Right ventricle myocardium inferior (tissue), 1 donor: ENCODE measurements at regions not wholly inside any gene's neighbourhood (a gene's known extent, or its start where the extent isn't known, plus 50 kb on each side); places are given as distances from the start of the nearest gene placed in this dataset.

ENCODE experiments used
- ATAC-seq: fragments of 200-7000 bp; cut with Tn5 transposase; one replicate; pipeline ENCODE4 v1.9.1; 2020; ENCODE audit warnings: mild to moderate bottlenecking, moderate library complexity
- DNase-seq: peaks from one replicate; pipeline ENCODE4 v3.0.0; 2021; ENCODE audit errors: missing footprints
- intact Hi-C: fragments of 100-400 bp; cut with DNase I; formaldehyde crosslinking; loops from one replicate; pipeline ENCODE4 v1.11.0; 2022
- donor health status: DM: no; HTN: yes; CAD: no; lungs with severe emphysema.

DNA sequence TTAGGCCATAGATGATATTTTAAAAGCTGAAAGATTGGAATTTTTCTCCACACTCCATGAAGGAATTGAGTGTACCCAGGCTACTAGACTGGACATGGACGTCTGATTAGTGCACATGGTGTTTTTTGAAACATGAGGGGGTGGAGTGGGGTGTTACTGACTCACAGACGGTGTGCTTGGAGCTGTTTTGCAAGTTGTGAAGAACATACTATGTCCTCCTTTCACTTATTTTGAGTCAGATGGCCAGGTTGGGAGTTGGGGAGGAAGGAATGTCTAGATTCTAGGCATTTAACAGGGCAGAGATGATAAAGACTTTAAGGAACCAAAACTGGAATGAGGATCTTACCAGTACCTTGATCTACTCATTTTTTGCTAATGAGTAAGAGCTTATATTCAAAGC, 158.1 kb upstream of the MTNR1B start:
- ATAC-seq (no peak), DNase-seq (no peak)
- intact Hi-C loops, result no loop called here

DNA sequence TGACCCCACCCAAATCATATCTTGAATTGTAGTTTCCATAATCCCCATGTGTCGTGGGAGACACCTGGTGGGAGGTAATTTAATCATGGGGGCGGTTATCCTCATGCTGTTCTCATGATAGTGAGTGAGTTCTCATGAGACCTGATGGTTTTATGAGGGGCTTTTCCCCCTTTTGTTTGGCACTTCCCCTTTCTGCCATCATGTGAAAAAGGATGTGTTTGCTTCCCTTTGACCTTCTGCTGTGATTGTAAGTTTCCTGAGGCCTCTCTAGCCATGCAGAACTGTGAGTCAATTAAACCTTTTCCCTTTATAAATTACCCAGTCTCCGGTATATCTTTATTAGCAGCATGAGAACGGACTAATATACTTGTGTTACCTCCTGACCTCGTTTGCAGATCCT, 156.6 kb upstream of the MTNR1B start:
- intact Hi-C loops, result no loop called here
- DNase-seq (no peak), ATAC-seq (no peak)

GRCh38 chr11:92819830-92820229, 149.6 kb upstream of the MTNR1B start:
- DNase-seq (no peak), ATAC-seq (no peak)
- intact Hi-C loops, result no loop called here

DNA sequence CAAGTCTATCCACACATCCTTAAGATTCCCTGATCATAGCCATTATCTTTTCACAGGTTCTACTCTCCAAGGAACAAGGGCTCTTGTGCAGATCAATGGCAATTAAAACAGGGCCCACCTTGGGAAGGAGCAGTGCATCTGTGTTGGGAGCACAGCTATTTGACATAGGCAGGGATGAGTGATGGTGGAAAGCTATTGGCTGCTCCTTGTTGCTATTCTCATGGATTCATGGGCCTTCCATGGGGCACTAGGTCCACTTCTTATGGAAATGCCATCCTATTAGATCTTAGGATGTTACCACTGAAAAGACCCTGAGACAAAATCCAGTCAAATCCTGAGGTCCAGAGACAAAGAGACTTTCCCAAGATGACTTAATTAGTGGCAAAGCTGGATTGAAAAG, 148.6 kb upstream of the MTNR1B start:
- no peak for DNase-seq

GRCh38 chr11:92822410-92822809, 147.0 kb upstream of the MTNR1B start:
- intact Hi-C loops, result no loop called here
- DNase-seq (no peak), ATAC-seq (no peak)

More for the DNA sequence above, 148.6 kb upstream of the MTNR1B start:
- intact Hi-C loops, result no loop called here
- ATAC-seq, result no peak

- no peak for DNase-seq
- no peak for ATAC-seq
- intact Hi-C loops, result no loop called here
These were observed 143.3 kb upstream of the MTNR1B start for GRCh38 chr11:92826136-92826535.

DNA sequence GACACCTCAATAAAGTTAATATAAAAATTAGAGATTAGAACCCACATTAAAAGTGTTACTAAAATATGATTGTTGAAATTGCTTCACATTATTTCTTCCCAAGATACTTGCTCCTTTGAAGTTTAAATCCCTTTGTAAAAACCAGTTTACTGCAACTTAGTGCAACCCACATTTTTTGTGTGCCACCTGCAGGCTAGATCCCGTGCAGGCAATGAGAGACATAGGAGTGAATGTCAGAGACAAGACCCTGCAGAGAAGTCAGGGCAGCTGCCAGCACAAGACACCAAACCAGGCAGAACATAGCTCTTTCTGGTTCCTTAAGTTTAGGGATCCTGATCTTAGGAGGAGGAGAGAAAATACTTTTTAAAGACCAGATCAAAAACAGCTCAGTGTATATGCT, 142.8 kb upstream of the MTNR1B start:
- intact Hi-C loops, result no loop called here
- no peak for ATAC-seq
- no peak for DNase-seq

GRCh38 chr11:92827132-92827531, 142.3 kb upstream of the MTNR1B start:
- DNase-seq, result no peak
- no peak for ATAC-seq
- intact Hi-C loops, result no loop called here

DNA sequence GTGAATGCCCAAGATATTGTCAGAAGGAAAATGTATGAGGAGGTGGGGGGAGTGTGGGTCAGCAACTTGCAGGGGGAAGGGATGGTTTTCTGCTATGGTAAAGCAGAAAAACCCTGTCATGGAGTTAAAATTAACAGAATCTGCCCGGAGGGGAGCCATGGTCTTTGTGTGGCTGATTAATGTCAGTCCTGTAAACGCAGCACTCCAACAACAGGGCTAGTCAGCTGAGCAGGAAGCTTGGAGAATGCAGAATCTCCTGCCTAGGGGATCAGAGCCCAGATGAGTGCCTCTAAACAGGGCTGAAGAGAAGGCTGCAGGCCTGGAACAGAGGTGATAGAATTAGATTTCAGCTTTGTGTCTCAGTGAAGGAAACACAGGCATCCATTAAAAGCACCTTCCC, 140.9 kb upstream of the MTNR1B start:
- ATAC-seq, result no peak
- no peak for DNase-seq
- intact Hi-C loops, result no loop called here

DNA sequence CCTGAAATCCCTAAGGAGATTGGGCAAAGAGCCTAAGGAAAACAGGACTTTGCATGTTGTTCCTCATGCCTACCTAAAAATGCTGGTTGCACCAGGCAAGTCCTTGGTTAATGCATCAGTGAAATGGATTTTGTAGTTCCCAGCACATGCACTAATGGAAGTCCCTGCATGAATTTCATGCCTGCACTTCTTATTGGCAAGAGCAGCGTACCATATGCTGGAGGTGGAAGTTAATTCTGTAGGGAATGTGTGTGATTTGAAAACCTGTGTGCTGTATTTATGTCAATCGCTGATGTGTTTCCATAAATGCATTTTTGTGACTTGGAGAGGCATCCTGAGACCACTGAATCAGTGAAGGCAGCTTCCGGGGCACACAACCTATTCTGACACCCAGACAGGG, 140.3 kb upstream of the MTNR1B start:
- DNase-seq, result no peak
- intact Hi-C loops, result no loop called here
- ATAC-seq, result no peak

DNA sequence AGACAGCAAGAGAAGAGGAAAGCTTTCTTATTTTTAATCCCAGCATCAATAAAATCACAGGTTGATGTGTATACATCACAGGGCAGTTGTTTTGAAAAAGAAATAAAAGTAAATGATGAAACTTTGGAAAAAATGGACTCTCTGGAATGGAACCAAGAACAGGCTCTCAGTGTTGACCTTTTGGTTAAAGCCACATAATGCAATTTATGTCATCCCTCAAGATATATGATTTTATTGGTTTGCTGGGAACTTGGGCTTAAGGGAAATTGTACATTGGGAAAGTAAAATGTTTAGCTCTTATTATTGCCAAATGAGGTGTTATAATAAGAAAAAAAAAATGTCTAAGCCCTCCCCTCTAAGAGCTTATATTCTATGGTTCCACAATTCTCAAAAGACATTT, 139.8 kb upstream of the MTNR1B start:
- no peak for DNase-seq
- ATAC-seq, result no peak
- intact Hi-C loops, result no loop called here

DNA sequence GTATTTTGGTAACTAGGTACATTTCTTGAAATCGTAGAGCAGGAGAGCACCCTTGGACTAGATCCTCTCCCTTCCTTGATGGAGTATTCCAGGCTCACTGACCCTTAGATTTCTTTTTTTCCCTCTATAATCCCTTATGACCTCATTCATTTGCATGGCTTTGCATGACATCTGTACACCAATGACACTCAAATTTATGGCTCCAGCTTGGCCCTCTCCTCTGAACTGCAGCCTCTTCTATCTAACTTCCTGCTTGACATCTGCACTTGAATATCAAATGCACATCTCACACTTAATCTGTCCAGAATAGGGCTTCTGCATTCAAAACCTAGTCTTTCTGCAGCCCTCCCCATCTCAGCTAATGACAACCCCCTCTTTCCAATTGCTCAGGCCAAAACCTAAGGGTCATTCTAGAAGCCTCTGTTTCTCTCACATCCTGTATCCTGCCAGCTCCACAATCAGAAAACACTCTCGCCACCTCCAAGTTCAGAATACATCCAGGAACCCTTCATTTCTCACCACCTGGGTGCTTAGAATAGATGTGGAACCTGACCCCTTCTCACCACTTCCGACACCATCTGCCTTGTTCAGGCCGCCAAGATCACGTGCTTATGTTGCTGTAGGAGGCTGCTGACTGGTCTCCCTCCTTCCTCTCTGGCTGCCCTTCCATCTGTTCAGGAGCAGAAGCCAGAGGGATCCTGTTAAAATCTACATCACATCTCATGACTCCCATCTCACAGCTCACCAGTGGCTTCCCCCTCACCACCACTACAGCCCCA, 138.9 kb upstream of the MTNR1B start:
- DNase-seq (no peak), ATAC-seq (no peak)
- intact Hi-C loops, result no loop called here

DNA sequence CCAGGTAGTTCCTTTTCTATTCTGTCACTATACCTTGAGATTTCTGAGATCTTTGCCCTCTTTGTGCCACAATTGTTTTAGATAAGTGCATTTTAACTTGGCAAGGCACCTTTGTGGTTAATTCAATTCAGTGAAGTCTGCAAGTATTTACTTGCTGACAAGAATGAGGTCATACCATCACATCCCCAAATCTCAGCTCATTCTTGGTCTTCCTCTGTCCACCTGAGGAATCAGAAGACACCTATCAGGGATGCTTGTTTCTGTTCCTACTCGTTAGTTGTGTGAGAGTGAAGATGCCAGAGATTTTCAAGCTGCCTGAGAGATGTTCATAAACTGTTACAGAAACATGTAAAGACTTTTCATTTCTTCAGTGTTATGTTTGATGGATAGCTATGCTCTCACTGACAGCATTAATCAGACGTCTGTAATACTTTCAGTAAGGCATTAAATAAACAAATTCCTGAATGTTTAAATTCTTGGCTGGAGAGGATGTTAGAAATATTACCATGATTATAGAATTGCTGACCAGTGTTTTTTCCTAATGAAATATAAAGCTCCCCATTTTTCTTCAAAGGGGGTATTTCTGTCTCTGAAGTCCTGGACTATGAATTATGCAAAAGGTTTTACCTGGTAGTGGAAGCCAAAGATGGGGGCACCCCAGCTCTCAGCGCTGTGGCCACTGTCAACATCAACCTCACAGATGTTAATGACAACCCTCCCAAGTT, 135.0 kb upstream of the MTNR1B start:
- no peak for ATAC-seq
- intact Hi-C loops, result no loop called here

GRCh38 chr11:92837595-92837994, 131.9 kb upstream of the MTNR1B start:
- no peak for DNase-seq
- no peak for ATAC-seq
- intact Hi-C loops, result no loop called here

More for the DNA sequence above, 135.0 kb upstream of the MTNR1B start:
- DNase-seq, result no peak

DNA sequence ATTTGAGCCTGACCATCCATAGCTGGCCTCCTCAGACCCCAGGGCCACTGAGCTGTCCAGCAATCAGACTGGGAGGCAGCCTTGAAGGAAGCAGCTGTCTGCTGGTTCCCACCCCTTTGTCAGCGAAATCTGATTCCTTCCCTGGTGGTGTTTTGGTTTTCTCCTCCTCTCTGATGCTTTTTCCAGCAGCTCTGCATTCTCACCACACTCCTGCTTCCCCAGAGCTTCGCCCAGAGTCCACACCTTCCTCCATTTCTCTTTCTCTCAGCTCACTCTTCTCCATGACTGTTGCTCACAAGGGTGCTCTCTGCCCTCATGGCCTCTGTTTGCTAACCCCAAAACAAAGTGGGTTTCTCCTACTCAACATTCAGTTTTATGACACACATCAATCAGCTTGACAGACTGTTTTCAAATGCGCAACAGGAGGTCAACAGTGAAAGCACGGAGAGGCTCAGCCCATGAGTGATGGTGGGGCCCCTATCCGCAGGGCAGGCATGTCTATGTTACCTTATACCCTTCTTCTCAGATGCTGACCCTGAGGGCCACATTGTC, 130.6 kb upstream of the MTNR1B start:
- ATAC-seq (no peak), DNase-seq (no peak)
- intact Hi-C loops, result no loop called here

- DNase-seq, result no peak
- intact Hi-C loops, result no loop called here
- no peak for ATAC-seq
These were observed 130.0 kb upstream of the MTNR1B start for GRCh38 chr11:92839450-92839849.

DNA sequence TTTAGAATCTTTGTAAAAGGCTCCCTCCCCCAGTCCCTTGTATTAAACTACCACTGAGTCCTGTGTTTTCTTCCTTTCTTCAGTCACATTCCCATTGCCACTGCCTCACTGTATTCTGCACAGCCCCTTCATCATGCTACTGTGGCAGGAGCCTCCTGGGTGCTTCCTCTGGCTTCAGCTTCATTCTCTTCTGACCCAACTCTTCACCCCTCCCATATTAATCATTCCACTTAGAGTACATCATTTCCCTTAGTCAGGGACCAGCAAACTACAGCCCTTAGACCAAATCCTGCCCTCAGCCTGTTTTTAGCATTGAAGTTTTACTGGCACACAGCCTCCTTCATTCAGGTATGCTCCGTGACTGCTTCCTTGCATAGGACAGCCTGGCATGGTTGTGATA, 127.7 kb upstream of the MTNR1B start:
- ATAC-seq, result no peak
- DNase-seq, result no peak
- intact Hi-C loops, result no loop called here

DNA sequence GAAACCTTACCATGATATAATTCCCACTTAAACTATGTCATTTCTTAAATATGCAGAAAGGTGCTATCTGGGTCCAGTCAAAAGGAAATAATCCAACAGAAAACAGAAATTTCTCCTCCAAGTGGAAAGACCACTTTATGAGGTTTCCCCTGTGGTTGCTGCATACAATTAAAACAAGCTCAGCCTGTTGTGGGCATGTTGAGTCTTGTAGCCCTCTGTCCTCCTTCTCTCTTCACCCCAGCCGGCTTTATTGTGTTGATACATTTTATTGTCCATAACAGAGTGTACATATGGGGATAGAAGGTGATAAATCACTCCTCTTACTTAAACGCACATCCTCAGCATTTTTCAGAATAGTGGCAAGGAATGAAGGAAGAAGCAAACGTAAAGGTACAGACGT, 126.0 kb upstream of the MTNR1B start:
- intact Hi-C loops, result no loop called here
- no peak for ATAC-seq
- no peak for DNase-seq

DNA sequence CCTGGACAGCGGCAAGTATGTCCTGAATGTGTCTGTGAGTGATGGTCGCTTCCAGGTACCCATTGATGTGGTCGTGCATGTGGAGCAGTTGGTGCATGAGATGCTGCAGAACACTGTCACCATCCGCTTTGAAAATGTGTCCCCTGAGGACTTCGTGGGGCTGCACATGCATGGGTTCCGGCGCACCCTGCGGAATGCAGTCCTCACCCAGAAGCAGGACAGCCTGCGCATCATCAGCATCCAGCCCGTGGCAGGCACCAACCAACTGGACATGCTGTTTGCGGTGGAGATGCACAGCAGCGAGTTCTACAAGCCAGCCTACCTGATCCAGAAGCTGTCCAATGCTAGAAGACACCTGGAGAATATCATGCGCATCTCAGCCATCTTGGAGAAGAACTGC, 125.3 kb upstream of the MTNR1B start:
- intact Hi-C loops, result no loop called here
- DNase-seq (no peak), ATAC-seq (no peak)

GRCh38 chr11:92845390-92845789, 124.1 kb upstream of the MTNR1B start:
- DNase-seq, result no peak
- intact Hi-C loops, result no loop called here
- no peak for ATAC-seq
